WTC11 (cell line): ENCODE measurements at regions not wholly inside any gene's neighbourhood (a gene's known extent, or its start where the extent isn't known, plus 50 kb on each side); places are given as distances from the start of the nearest gene placed in this dataset.

Experiments
- CBFB ChIP-seq: sonication (generic); formaldehyde crosslinking; IDR thresholded peaks from 2 replicates; pipeline ENCODE4 v1.8.1; 2022; ENCODE audit warnings: mild to moderate bottlenecking, low read depth, missing genetic modification reagents
- NFE2L1 ChIP-seq: sonication (generic); formaldehyde crosslinking; IDR thresholded peaks from 2 replicates; pipeline ENCODE4 v1.8.1; 2023; ENCODE audit warnings: missing genetic modification reagents
- SP1 ChIP-seq: sonication (generic); formaldehyde crosslinking; conservative IDR thresholded peaks from 2 replicates; pipeline ENCODE4 v1.8.1; 2022; ENCODE audit warnings: missing genetic modification reagents
- ZNF121 ChIP-seq: sonication (generic); formaldehyde crosslinking; IDR thresholded peaks from 2 replicates; pipeline ENCODE4 v1.8.0; 2023; ENCODE audit warnings: missing genetic modification reagents
- ZNF138 ChIP-seq: sonication (generic); formaldehyde crosslinking; conservative IDR thresholded peaks from 2 replicates; pipeline ENCODE4 v1.8.1; 2022; ENCODE audit warnings: mild to moderate bottlenecking, moderate library complexity, missing genetic modification reagents
- TF ChIP-seq, protein P1 (sequence below): fragments of 200-600 bp; IDR thresholded peaks from 2 replicates; pipeline ENCODE4 v1.8.0; 2022; ENCODE audit warnings: antibody characterized with exemption
- TF ChIP-seq, protein P2 (sequence below): sonication (generic); formaldehyde crosslinking; IDR thresholded peaks from 2 replicates; pipeline ENCODE4 v1.8.1; 2022; ENCODE audit warnings: missing genetic modification reagents, borderline replicate concordance
- TF ChIP-seq, protein P3 (sequence below): sonication (generic); formaldehyde crosslinking; IDR thresholded peaks from 2 replicates; pipeline ENCODE4 v1.8.0; 2022; ENCODE audit warnings: mild to moderate bottlenecking, missing genetic modification reagents
- TF ChIP-seq, protein P4 (sequence below): sonication (generic); formaldehyde crosslinking; IDR thresholded peaks from 2 replicates; pipeline ENCODE4 v1.8.1; 2023; ENCODE audit warnings: mild to moderate bottlenecking, missing genetic modification reagents, moderate library complexity
- TF ChIP-seq, protein P5 (sequence below): sonication (generic); formaldehyde crosslinking; IDR thresholded peaks from 2 replicates; pipeline ENCODE4 v1.8.0; 2022; ENCODE audit warnings: mild to moderate bottlenecking, missing genetic modification reagents
- TF ChIP-seq, protein P6 (sequence below): sonication (generic); formaldehyde crosslinking; IDR thresholded peaks from 2 replicates; pipeline ENCODE4 v1.8.0; 2022; ENCODE audit warnings: mild to moderate bottlenecking, missing genetic modification reagents

DNA sequence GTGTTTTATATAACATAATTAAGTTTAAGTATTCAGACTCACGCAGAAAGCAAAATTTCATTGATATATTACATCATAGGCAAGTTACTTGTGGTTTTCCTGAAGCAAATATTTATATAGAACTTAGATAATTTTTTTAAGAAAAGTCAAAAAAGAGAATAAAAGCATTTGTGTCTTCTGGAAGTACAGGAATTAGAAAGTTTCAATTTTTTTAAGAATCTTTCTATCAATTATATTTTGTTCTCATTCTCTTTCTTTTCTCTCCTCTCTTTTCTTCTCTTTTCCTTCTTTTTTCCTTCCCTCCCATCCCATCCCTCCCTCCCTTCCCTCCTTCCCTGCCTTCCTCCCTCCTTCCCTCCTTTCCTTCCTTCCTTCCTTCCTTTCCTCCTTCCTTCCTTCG, 120.7 kb upstream of the CDH8 start:
- no peak for TF ChIP-seq SP1
- TF ChIP-seq, protein P1, sequence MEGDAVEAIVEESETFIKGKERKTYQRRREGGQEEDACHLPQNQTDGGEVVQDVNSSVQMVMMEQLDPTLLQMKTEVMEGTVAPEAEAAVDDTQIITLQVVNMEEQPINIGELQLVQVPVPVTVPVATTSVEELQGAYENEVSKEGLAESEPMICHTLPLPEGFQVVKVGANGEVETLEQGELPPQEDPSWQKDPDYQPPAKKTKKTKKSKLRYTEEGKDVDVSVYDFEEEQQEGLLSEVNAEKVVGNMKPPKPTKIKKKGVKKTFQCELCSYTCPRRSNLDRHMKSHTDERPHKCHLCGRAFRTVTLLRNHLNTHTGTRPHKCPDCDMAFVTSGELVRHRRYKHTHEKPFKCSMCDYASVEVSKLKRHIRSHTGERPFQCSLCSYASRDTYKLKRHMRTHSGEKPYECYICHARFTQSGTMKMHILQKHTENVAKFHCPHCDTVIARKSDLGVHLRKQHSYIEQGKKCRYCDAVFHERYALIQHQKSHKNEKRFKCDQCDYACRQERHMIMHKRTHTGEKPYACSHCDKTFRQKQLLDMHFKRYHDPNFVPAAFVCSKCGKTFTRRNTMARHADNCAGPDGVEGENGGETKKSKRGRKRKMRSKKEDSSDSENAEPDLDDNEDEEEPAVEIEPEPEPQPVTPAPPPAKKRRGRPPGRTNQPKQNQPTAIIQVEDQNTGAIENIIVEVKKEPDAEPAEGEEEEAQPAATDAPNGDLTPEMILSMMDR = no peak
- TF ChIP-seq ZNF121 (CRISPR knock-in tag) = no peak
- no peak for TF ChIP-seq ZNF138 (CRISPR knock-in tag)
- no peak for TF ChIP-seq CBFB (CRISPR knock-in tag)
- TF ChIP-seq, protein P2, sequence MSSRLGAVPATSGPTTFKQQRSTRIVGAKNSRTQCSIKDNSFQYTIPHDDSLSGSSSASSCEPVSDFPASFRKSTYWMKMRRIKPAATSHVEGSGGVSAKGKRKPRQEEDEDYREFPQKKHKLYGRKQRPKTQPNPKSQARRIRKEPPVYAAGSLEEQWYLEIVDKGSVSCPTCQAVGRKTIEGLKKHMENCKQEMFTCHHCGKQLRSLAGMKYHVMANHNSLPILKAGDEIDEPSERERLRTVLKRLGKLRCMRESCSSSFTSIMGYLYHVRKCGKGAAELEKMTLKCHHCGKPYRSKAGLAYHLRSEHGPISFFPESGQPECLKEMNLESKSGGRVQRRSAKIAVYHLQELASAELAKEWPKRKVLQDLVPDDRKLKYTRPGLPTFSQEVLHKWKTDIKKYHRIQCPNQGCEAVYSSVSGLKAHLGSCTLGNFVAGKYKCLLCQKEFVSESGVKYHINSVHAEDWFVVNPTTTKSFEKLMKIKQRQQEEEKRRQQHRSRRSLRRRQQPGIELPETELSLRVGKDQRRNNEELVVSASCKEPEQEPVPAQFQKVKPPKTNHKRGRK (CRISPR knock-in tag) = no peak
- TF ChIP-seq, protein P3, sequence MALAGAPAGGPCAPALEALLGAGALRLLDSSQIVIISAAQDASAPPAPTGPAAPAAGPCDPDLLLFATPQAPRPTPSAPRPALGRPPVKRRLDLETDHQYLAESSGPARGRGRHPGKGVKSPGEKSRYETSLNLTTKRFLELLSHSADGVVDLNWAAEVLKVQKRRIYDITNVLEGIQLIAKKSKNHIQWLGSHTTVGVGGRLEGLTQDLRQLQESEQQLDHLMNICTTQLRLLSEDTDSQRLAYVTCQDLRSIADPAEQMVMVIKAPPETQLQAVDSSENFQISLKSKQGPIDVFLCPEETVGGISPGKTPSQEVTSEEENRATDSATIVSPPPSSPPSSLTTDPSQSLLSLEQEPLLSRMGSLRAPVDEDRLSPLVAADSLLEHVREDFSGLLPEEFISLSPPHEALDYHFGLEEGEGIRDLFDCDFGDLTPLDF (CRISPR knock-in tag) = no peak
- TF ChIP-seq, protein P4, sequence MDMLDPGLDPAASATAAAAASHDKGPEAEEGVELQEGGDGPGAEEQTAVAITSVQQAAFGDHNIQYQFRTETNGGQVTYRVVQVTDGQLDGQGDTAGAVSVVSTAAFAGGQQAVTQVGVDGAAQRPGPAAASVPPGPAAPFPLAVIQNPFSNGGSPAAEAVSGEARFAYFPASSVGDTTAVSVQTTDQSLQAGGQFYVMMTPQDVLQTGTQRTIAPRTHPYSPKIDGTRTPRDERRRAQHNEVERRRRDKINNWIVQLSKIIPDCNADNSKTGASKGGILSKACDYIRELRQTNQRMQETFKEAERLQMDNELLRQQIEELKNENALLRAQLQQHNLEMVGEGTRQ (CRISPR knock-in tag) = no peak
- TF ChIP-seq, protein P5, sequence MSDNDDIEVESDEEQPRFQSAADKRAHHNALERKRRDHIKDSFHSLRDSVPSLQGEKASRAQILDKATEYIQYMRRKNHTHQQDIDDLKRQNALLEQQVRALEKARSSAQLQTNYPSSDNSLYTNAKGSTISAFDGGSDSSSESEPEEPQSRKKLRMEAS (CRISPR knock-in tag) = no peak
- TF ChIP-seq, protein P6, sequence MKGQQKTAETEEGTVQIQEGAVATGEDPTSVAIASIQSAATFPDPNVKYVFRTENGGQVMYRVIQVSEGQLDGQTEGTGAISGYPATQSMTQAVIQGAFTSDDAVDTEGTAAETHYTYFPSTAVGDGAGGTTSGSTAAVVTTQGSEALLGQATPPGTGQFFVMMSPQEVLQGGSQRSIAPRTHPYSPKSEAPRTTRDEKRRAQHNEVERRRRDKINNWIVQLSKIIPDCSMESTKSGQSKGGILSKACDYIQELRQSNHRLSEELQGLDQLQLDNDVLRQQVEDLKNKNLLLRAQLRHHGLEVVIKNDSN (CRISPR knock-in tag) = no peak
- TF ChIP-seq NFE2L1 (CRISPR knock-in tag) = no peak
